HEK293 (cell line): ENCODE measurements at regions not wholly inside any gene's neighbourhood (a gene's known extent, or its start where the extent isn't known, plus 50 kb on each side); places are given as distances from the start of the nearest gene placed in this dataset.

ENCODE experiments used
- CTCF ChIA-PET: fragments of 350-600 bp; formaldehyde crosslinking; extraction: SDS; loops from one replicate; lab custom pipeline; 2021; ENCODE audit warnings: antibody characterized with exemption; lab: Yijun Ruan, JAX
- POLR2A ChIA-PET: fragments of 300-600 bp; formaldehyde crosslinking; extraction: SDS; loops from one replicate; lab custom pipeline; 2020; ENCODE audit warnings: antibody characterized with exemption, inconsistent platforms; lab: Yijun Ruan, JAX
- H3K27ac ChIP-seq: fragments of 200-500 bp; sonication (Bioruptor generic); 2 replicates; pipeline ENCODE4 v1.5.1; 2014; ENCODE audit warnings: low read depth, low read length, control low read depth, inconsistent platforms; ENCODE audit errors: extremely low read depth
- H3K36me3 ChIP-seq, 2 experiments: fragments of 200-500 bp in 1 of 2; sonication (Bioruptor generic) in 1 of 2; 1 replicate in 1 of 2; 2 replicates in 1 of 2; pipeline ENCODE4 v1.5.1; 2014 to 2017; ENCODE audit warnings: inconsistent platforms in 2 of 2, low read length in 2 of 2; ENCODE audit not compliant: control insufficient read depth in 2 of 2, insufficient read depth in 1 of 2
- H3K4me1 ChIP-seq: fragments of 200-500 bp; sonication (Bioruptor generic); 2 replicates; pipeline ENCODE4 v1.5.1; 2014; ENCODE audit warnings: mild to moderate bottlenecking, low read length, inconsistent platforms; ENCODE audit not compliant: control insufficient read depth, insufficient read depth
- H3K4me3 ChIP-seq: 2 replicates; pipeline ENCODE4 v1.5.1; 2011; ENCODE audit warnings: low read depth, mild to moderate bottlenecking, control low read depth, low read length, moderate library complexity
- H3K9me3 ChIP-seq: fragments of 200-500 bp; sonication (Bioruptor generic); 2 replicates; pipeline ENCODE4 v1.5.1; 2014; ENCODE audit warnings: low read depth, low read length, inconsistent platforms; ENCODE audit not compliant: control insufficient read depth, insufficient read depth
- HIC1 ChIP-seq: fragments of 450-650 bp; formaldehyde crosslinking; IDR thresholded peaks from 2 replicates; pipeline ENCODE4 v1.5.1; 2016; ENCODE audit warnings: missing biosample characterization, missing genetic modification characterization
- REPIN1 ChIP-seq: fragments of 450-650 bp; formaldehyde crosslinking; IDR thresholded peaks from 2 replicates; pipeline ENCODE4 v1.5.1; 2017; ENCODE audit warnings: missing biosample characterization, missing genetic modification characterization, low read depth
- SETDB1 ChIP-seq: IDR thresholded peaks from one replicate; pipeline ENCODE4 v1.6.1; 2017; ENCODE audit warnings: mild to moderate bottlenecking, low read length, moderate library complexity, mixed read lengths; ENCODE audit not compliant: insufficient read length
- ZBTB44 ChIP-seq: fragments of 450-650 bp; IDR thresholded peaks from 2 replicates; pipeline ENCODE4 v1.5.1; 2018; ENCODE audit warnings: missing biosample characterization, mild to moderate bottlenecking, missing genetic modification characterization
- ZFP69B ChIP-seq: fragments of 450-650 bp; formaldehyde crosslinking; IDR thresholded peaks from 2 replicates; pipeline ENCODE4 v1.5.1; 2016; ENCODE audit warnings: missing biosample characterization, missing genetic modification characterization
- ZNF121 ChIP-seq: fragments of 450-650 bp; formaldehyde crosslinking; IDR thresholded peaks from 2 replicates; pipeline ENCODE4 v1.5.1; 2016; ENCODE audit warnings: missing biosample characterization, missing genetic modification characterization
- ZNF132 ChIP-seq: fragments of 450-650 bp; formaldehyde crosslinking; IDR thresholded peaks from 2 replicates; pipeline ENCODE4 v1.5.1; 2017; ENCODE audit warnings: missing biosample characterization, missing genetic modification characterization, borderline replicate concordance
- ZNF146 ChIP-seq: fragments of 450-650 bp; formaldehyde crosslinking; IDR thresholded peaks from 2 replicates; pipeline ENCODE4 v1.5.1; 2016; ENCODE audit warnings: missing biosample characterization, missing genetic modification characterization
- ZNF16 ChIP-seq: fragments of 450-650 bp; formaldehyde crosslinking; IDR thresholded peaks from 2 replicates; pipeline ENCODE4 v1.5.1; 2016; ENCODE audit warnings: low read depth, missing biosample characterization, missing genetic modification characterization
- ZNF19 ChIP-seq: fragments of 450-650 bp; formaldehyde crosslinking; IDR thresholded peaks from 2 replicates; pipeline ENCODE4; 2016; ENCODE audit warnings: missing biosample characterization, missing genetic modification characterization, low read depth
- ZNF23 ChIP-seq: fragments of 450-650 bp; formaldehyde crosslinking; IDR thresholded peaks from 2 replicates; pipeline ENCODE4 v1.5.1; 2016; ENCODE audit warnings: missing biosample characterization, missing genetic modification characterization, borderline replicate concordance
- ZNF350 ChIP-seq: fragments of 450-650 bp; formaldehyde crosslinking; IDR thresholded peaks from 2 replicates; pipeline ENCODE4 v1.5.0; 2017; ENCODE audit warnings: missing biosample characterization, mild to moderate bottlenecking, missing genetic modification characterization
- ZNF473 ChIP-seq: fragments of 450-650 bp; formaldehyde crosslinking; IDR thresholded peaks from 2 replicates; pipeline ENCODE4 v1.5.1; 2017; ENCODE audit warnings: missing biosample characterization, missing genetic modification characterization
- ZNF48 ChIP-seq: fragments of 450-650 bp; formaldehyde crosslinking; IDR thresholded peaks from 2 replicates; pipeline ENCODE4 v1.5.1; 2016; ENCODE audit warnings: missing biosample characterization, missing genetic modification characterization
- ZNF580 ChIP-seq: fragments of 450-650 bp; formaldehyde crosslinking; IDR thresholded peaks from 2 replicates; pipeline ENCODE4 v1.5.1; 2016; ENCODE audit warnings: missing biosample characterization, missing genetic modification characterization
- ZNF600 ChIP-seq: fragments of 450-650 bp; formaldehyde crosslinking; IDR thresholded peaks from 2 replicates; pipeline ENCODE4 v1.5.1; 2016; ENCODE audit warnings: missing biosample characterization, missing genetic modification characterization
- ZNF610 ChIP-seq: fragments of 450-650 bp; formaldehyde crosslinking; IDR thresholded peaks from 2 replicates; pipeline ENCODE4 v1.5.1; 2016; ENCODE audit warnings: missing biosample characterization, missing genetic modification characterization, borderline replicate concordance
- ZNF624 ChIP-seq: fragments of 450-650 bp; formaldehyde crosslinking; IDR thresholded peaks from 2 replicates; pipeline ENCODE4 v1.5.1; 2017; ENCODE audit warnings: missing biosample characterization, missing genetic modification characterization
- ZNF692 ChIP-seq: fragments of 450-650 bp; formaldehyde crosslinking; IDR thresholded peaks from 2 replicates; pipeline ENCODE4 v1.5.1; 2016; ENCODE audit warnings: missing biosample characterization, missing genetic modification characterization
- ZNF747 ChIP-seq: fragments of 450-650 bp; formaldehyde crosslinking; IDR thresholded peaks from 2 replicates; pipeline ENCODE4 v1.5.1; 2016; ENCODE audit warnings: missing biosample characterization, missing genetic modification characterization
- ZSCAN30 ChIP-seq: fragments of 450-650 bp; IDR thresholded peaks from 2 replicates; pipeline ENCODE4 v1.5.1; 2018; ENCODE audit warnings: missing biosample characterization, mild to moderate bottlenecking, missing genetic modification characterization, moderate library complexity

- TF ChIP-seq ZNF473 (tag by site-specific recombination) (no peak), ZNF624 (tag by site-specific recombination) (no peak), ZBTB44 (tag by site-specific recombination) (no peak), ZNF747 (tag by site-specific recombination) (no peak), ZFP69B (tag by site-specific recombination) (no peak), ZNF121 (tag by site-specific recombination) (no peak), ZNF16 (no peak), ZNF48 (tag by site-specific recombination) (no peak), ZSCAN30 (tag by site-specific recombination) (no peak), ZNF19 (tag by site-specific recombination) (no peak), HIC1 (tag by site-specific recombination) (no peak), ZNF350 (tag by site-specific recombination) (no peak), REPIN1 (no peak), SETDB1 (no peak), ZNF610 (tag by site-specific recombination) (no peak), ZNF692 (tag by site-specific recombination) (no peak)
- Histone ChIP-seq H3K4me3 (no peak overlapping the region), H3K27ac (no peak overlapping the region), H3K4me1 (no peaks in the 10 kb centered on the region), H3K9me3 (no peaks in the 10 kb centered on the region), H3K36me3 (no peaks in the 10 kb centered on the region)
- ChIA-PET POLR2A (no interaction called here), CTCF (interaction anchor here (0.6 kb wide), 1 partner anchor 542 kb away, joined by 3 read pairs; no protein-coding TSS in a partner anchor)
These were observed 84.7 kb upstream of the LGR5 start for GRCh38 chr12:71354871-71355270.

GRCh38 chr12:71353607-71354006 is 86.0 kb upstream of the LGR5 start:
- POLR2A ChIA-PET: no interaction called here
- CTCF ChIA-PET: interaction anchor here (0.7 kb wide), 1 partner anchor 911 kb away, joined by 3 read pairs; no protein-coding TSS in a partner anchor
- TF ChIP-seq ZNF23 (no peak), ZNF600 (tag by site-specific recombination) (no peak), ZNF146 (tag by site-specific recombination) (peak; percentile 90), ZNF580 (tag by site-specific recombination) (0 out of 2 replicates have a peak, but pooled peaks have one; percentile 23), ZNF132 (tag by site-specific recombination) (no peak)
- Histone ChIP-seq H3K9me3 (no peaks in the 10 kb centered on the region), H3K27ac (no peak overlapping the region), H3K36me3 (no peaks in the 10 kb centered on the region), H3K4me3 (no peak overlapping the region), H3K4me1 (no peaks in the 10 kb centered on the region)
